WTC11 (cell line): ENCODE measurements at regions not wholly inside any gene's neighbourhood (a gene's known extent, or its start where the extent isn't known, plus 50 kb on each side); places are given as distances from the start of the nearest gene placed in this dataset.

Experiments used
- ATAC-seq: fragments of 200-7000 bp; cut with Tn5 transposase; 2 replicates; pipeline ENCODE4 v1.10.0; 2021; ENCODE audit warnings: mild to moderate bottlenecking, moderate library complexity
- CTCF ChIA-PET: fragments of 300-600 bp; sonication (Branson Sonifier 250); formaldehyde crosslinking; loops from one replicate; lab custom pipeline; 2021; ENCODE audit warnings: antibody characterized with exemption; lab: Charles Lee
- POLR2A ChIA-PET: fragments of 350-600 bp; sonication (Branson Sonifier 250); formaldehyde crosslinking; loops from one replicate; lab custom pipeline; 2021; ENCODE audit warnings: antibody characterized with exemption; lab: Charles Lee
- DNase-seq: peaks from one replicate; pipeline ENCODE4 v3.0.0; 2021; ENCODE audit warnings: low spot score
- H3K27ac Mint-ChIP-seq: 2 replicates; pipeline ENCODE4 v1.8.0; 2021; ENCODE audit warnings: mixed read lengths
- H3K27me3 Mint-ChIP-seq: 2 replicates; pipeline ENCODE4 v1.8.0; 2021; ENCODE audit warnings: low read depth, mild to moderate bottlenecking, moderate library complexity, mixed read lengths
- H3K36me3 Mint-ChIP-seq: 2 replicates; pipeline ENCODE4 v1.8.0; 2021; ENCODE audit warnings: mixed read lengths
- H3K4me1 Mint-ChIP-seq: 2 replicates; pipeline ENCODE4 v1.8.0; 2022; ENCODE audit warnings: mixed read lengths
- H3K4me3 Mint-ChIP-seq: 2 replicates; pipeline ENCODE4 v1.8.0; 2021; ENCODE audit warnings: mild to moderate bottlenecking, moderate library complexity, mixed read lengths
- H3K9me3 Mint-ChIP-seq: 2 replicates; pipeline ENCODE4 v1.8.0; 2021; ENCODE audit warnings: mixed read lengths
- ATF1 ChIP-seq: sonication (generic); formaldehyde crosslinking; IDR thresholded peaks from 2 replicates; pipeline ENCODE4 v1.8.1; 2023; ENCODE audit warnings: mild to moderate bottlenecking, moderate library complexity, missing genetic modification reagents
- ATF6 ChIP-seq: sonication (generic); formaldehyde crosslinking; IDR thresholded peaks from 2 replicates; pipeline ENCODE4 v1.8.1; 2023; ENCODE audit warnings: mild to moderate bottlenecking, missing genetic modification reagents
- CREM ChIP-seq: sonication (generic); formaldehyde crosslinking; IDR thresholded peaks from 2 replicates; pipeline ENCODE4 v1.8.1; 2022; ENCODE audit warnings: mild to moderate bottlenecking, missing genetic modification reagents, moderate library complexity
- E2F5 ChIP-seq: sonication (generic); formaldehyde crosslinking; IDR thresholded peaks from 2 replicates; pipeline ENCODE4 v1.8.1; 2022; ENCODE audit warnings: mild to moderate bottlenecking, moderate library complexity, missing genetic modification reagents
- ERG ChIP-seq: fragments of 250-450 bp; sonication (Bioruptor Pico); IDR thresholded peaks from 2 replicates; pipeline ENCODE4 v1.8.0; 2021; ENCODE audit warnings: mild to moderate bottlenecking
- ESRRA ChIP-seq: sonication (generic); formaldehyde crosslinking; IDR thresholded peaks from 2 replicates; pipeline ENCODE4 v1.8.1; 2022; ENCODE audit warnings: mild to moderate bottlenecking, missing genetic modification reagents, borderline replicate concordance
- FOXP1 ChIP-seq: sonication (generic); formaldehyde crosslinking; IDR thresholded peaks from 2 replicates; pipeline ENCODE4 v1.8.0; 2022; ENCODE audit warnings: missing genetic modification reagents, mild to moderate bottlenecking, moderate library complexity, borderline replicate concordance
- FOXP4 ChIP-seq: sonication (generic); formaldehyde crosslinking; IDR thresholded peaks from 2 replicates; pipeline ENCODE4 v1.8.0; 2022; ENCODE audit warnings: mild to moderate bottlenecking, missing genetic modification reagents
- GABPB1 ChIP-seq: sonication (generic); formaldehyde crosslinking; IDR thresholded peaks from 2 replicates; pipeline ENCODE4 v1.8.1; 2023; ENCODE audit warnings: mild to moderate bottlenecking, missing genetic modification reagents
- HMGXB4 ChIP-seq: sonication (generic); formaldehyde crosslinking; IDR thresholded peaks from 2 replicates; pipeline ENCODE4 v1.8.1; 2023; ENCODE audit warnings: mild to moderate bottlenecking, moderate library complexity, missing genetic modification reagents
- IRF2 ChIP-seq: sonication (generic); formaldehyde crosslinking; IDR thresholded peaks from 2 replicates; pipeline ENCODE4 v1.8.0; 2022; ENCODE audit warnings: low read depth, missing genetic modification reagents, borderline replicate concordance
- MAX ChIP-seq: sonication (generic); formaldehyde crosslinking; IDR thresholded peaks from 2 replicates; pipeline ENCODE4 v1.8.0; 2022; ENCODE audit warnings: mild to moderate bottlenecking, missing genetic modification reagents
- MYBL2 ChIP-seq: sonication (generic); formaldehyde crosslinking; IDR thresholded peaks from 2 replicates; pipeline ENCODE4 v1.8.1; 2023; ENCODE audit warnings: mild to moderate bottlenecking, moderate library complexity, missing genetic modification reagents
- NR2C2 ChIP-seq: sonication (generic); formaldehyde crosslinking; IDR thresholded peaks from 2 replicates; pipeline ENCODE4 v1.8.0; 2022; ENCODE audit warnings: mild to moderate bottlenecking, missing genetic modification reagents
- OVOL2 ChIP-seq: fragments of 250-450 bp; sonication (Bioruptor Pico); IDR thresholded peaks from 2 replicates; pipeline ENCODE4 v1.9.0; 2021; ENCODE audit warnings: mild to moderate bottlenecking, borderline replicate concordance
- PREB ChIP-seq: sonication (generic); formaldehyde crosslinking; IDR thresholded peaks from 2 replicates; pipeline ENCODE4 v1.8.1; 2022; ENCODE audit warnings: mild to moderate bottlenecking, missing genetic modification reagents, moderate library complexity, borderline replicate concordance
- RORB ChIP-seq: fragments of 250-450 bp; sonication (Bioruptor Pico); IDR thresholded peaks from 2 replicates; pipeline ENCODE4 v1.9.0; 2021; ENCODE audit warnings: mild to moderate bottlenecking
- ZBTB21 ChIP-seq: sonication (generic); formaldehyde crosslinking; IDR thresholded peaks from 2 replicates; pipeline ENCODE4 v1.8.1; 2023; ENCODE audit warnings: mild to moderate bottlenecking, missing genetic modification reagents, borderline replicate concordance
- ZNF121 ChIP-seq: sonication (generic); formaldehyde crosslinking; IDR thresholded peaks from 2 replicates; pipeline ENCODE4 v1.8.0; 2023; ENCODE audit warnings: missing genetic modification reagents
- ZNF138 ChIP-seq: sonication (generic); formaldehyde crosslinking; conservative IDR thresholded peaks from 2 replicates; pipeline ENCODE4 v1.8.1; 2022; ENCODE audit warnings: mild to moderate bottlenecking, moderate library complexity, missing genetic modification reagents
- ZNF232 ChIP-seq: sonication (generic); formaldehyde crosslinking; IDR thresholded peaks from 2 replicates; pipeline ENCODE4 v1.8.0; 2022; ENCODE audit warnings: mild to moderate bottlenecking, missing genetic modification reagents
- ZNF396 ChIP-seq: fragments of 250-450 bp; sonication (Bioruptor Pico); IDR thresholded peaks from 2 replicates; pipeline ENCODE4 v1.8.0; 2021; ENCODE audit warnings: mild to moderate bottlenecking, moderate library complexity, borderline replicate concordance
- ZNF671 ChIP-seq: fragments of 250-450 bp; sonication (Bioruptor Pico); IDR thresholded peaks from 2 replicates; pipeline ENCODE4 v1.8.0; 2021; ENCODE audit warnings: mild to moderate bottlenecking

GRCh38 chr13:37450276-37450675 lies 148.3 kb downstream of the POSTN start:
- no peak overlapping the region for H3K4me3 Mint-ChIP-seq
- no peaks in the 10 kb centered on the region for H3K4me1 Mint-ChIP-seq
- no peaks in the 10 kb centered on the region for H3K27me3 Mint-ChIP-seq
- no peaks in the 10 kb centered on the region for H3K36me3 Mint-ChIP-seq
- CTCF ChIA-PET = no interaction called here
- DNase-seq (no peak), ATAC-seq (no peak)
- H3K27ac Mint-ChIP-seq = no peak overlapping the region
- TF ChIP-seq ATF6 = no peak
- no peak for TF ChIP-seq E2F5 (CRISPR knock-in tag)
- TF ChIP-seq ZBTB21 = no peak
- no peak for TF ChIP-seq NR2C2
- no peak for TF ChIP-seq ERG (CRISPR knock-in tag)
- no peak for TF ChIP-seq FOXP4
- TF ChIP-seq RORB (CRISPR knock-in tag) = no peak
- TF ChIP-seq CREM = no peak
- TF ChIP-seq GABPB1 (CRISPR knock-in tag) = no peak
- TF ChIP-seq HMGXB4 (CRISPR knock-in tag) = no peak
- no peak for TF ChIP-seq PREB (CRISPR knock-in tag)
- no peak for TF ChIP-seq ESRRA
- no peak for TF ChIP-seq ATF1 (CRISPR knock-in tag)
- TF ChIP-seq ZNF138 = no peak
- TF ChIP-seq ZNF121 (CRISPR knock-in tag) = no peak
- POLR2A ChIA-PET = no interaction called here
- H3K9me3 Mint-ChIP-seq = peaks cover 20% of the 10 kb centered on the region

- Mint-ChIP-seq H3K27ac (no peak overlapping the region), H3K36me3 (no peaks in the 10 kb centered on the region), H3K4me3 (no peak overlapping the region), H3K9me3 (peaks cover 11% of the 10 kb centered on the region; the same call in 1 of the 2 replicates), H3K27me3 (no peaks in the 10 kb centered on the region), H3K4me1 (no peaks in the 10 kb centered on the region)
- POLR2A ChIA-PET = interaction anchor here (0.7 kb wide), 1 partner anchor 256 kb away, joined by 13 read pairs; no protein-coding TSS in a partner anchor
- no peak for ATAC-seq
- TF ChIP-seq ZNF232 (CRISPR knock-in tag) = no peak
- no peak for TF ChIP-seq IRF2 (CRISPR knock-in tag)
- TF ChIP-seq FOXP1 (CRISPR knock-in tag) = no peak
- no peak for TF ChIP-seq OVOL2 (CRISPR knock-in tag)
- no peak for TF ChIP-seq MYBL2 (CRISPR knock-in tag)
- TF ChIP-seq ZNF396 = no peak
- TF ChIP-seq ZNF671 (CRISPR knock-in tag) = no peak
- no peak for TF ChIP-seq HMGXB4 (CRISPR knock-in tag)
- no peak for TF ChIP-seq MAX (CRISPR knock-in tag)
- CTCF ChIA-PET = no interaction called here
- no peak for DNase-seq
Observed at GRCh38 chr13:37448153-37448552, 150.4 kb downstream of the POSTN start.
